Small intestine (tissue), 7 donors: ENCODE measurements at regions not wholly inside any gene's neighbourhood (a gene's known extent, or its start where the extent isn't known, plus 50 kb on each side); places are given as distances from the start of the nearest gene placed in this dataset.

ENCODE experiments used
- DNase-seq, 2 donors: peaks; one replicate each; pipeline versions ENCODE4 v3.0.0 to v3.0.0-alpha.2; 2013
- FAIRE-seq: peaks from 2 replicates; lab custom pipeline; 2012; peaks lifted over from hg19 to GRCh38; lab: Jason Lieb, UNC
- H3K27ac ChIP-seq, 3 donors: one replicate each; pipeline ENCODE4 v1.5.1; 2013; ENCODE audit warnings: low read length in 2 of 3, mild to moderate bottlenecking in 2 of 3, control low read depth in 1 of 3, inconsistent platforms in 1 of 3, low read depth in 1 of 3, moderate library complexity in 1 of 3
- H3K27me3 ChIP-seq, 3 donors: one replicate each; pipeline ENCODE4 v1.6.1; 2013; ENCODE audit warnings: low read length in 3 of 3, inconsistent platforms in 1 of 3; ENCODE audit not compliant: control insufficient read depth in 3 of 3, insufficient read depth in 3 of 3
- H3K36me3 ChIP-seq, 3 donors: one replicate each; pipeline ENCODE4 v1.6.1; 2013; ENCODE audit warnings: low read length in 3 of 3, inconsistent platforms in 1 of 3, low read depth in 1 of 3, mild to moderate bottlenecking in 1 of 3, moderate library complexity in 1 of 3; ENCODE audit not compliant: control insufficient read depth in 3 of 3, insufficient read depth in 2 of 3
- H3K4me1 ChIP-seq, 3 donors: one replicate each; pipeline ENCODE4 v1.6.1; 2013; ENCODE audit warnings: low read length in 2 of 3, inconsistent platforms in 1 of 3, low read depth in 1 of 3, mild to moderate bottlenecking in 1 of 3, moderate library complexity in 1 of 3; ENCODE audit not compliant: control insufficient read depth in 3 of 3, insufficient read depth in 2 of 3
- H3K4me3 ChIP-seq, 3 donors: one replicate each; pipeline ENCODE4 v1.5.1; 2013; ENCODE audit warnings: low read length in 3 of 3, control low read depth in 1 of 3, inconsistent platforms in 1 of 3, low read depth in 1 of 3, mild to moderate bottlenecking in 1 of 3, moderate library complexity in 1 of 3
- H3K9me3 ChIP-seq, 2 donors: one replicate each; pipeline ENCODE4 v1.6.1; 2013; ENCODE audit warnings: low read depth in 1 of 2, low read length in 1 of 2; ENCODE audit not compliant: control insufficient read depth in 2 of 2, insufficient read depth in 1 of 2
- WGBS, 3 donors: extraction: QIAGEN DNeasy Blood & Tissue Kit; methylation state at CpG; one replicate each; pipeline ENCODE4 v1.1.7; 2013; 5-methylcytosine and 5-hydroxymethylcytosine counted together
- donor health status: healthy with polysubstance abuse.
- donor health status: control.
- donor health status: control.
- donor health status: Bipolar disorder and iron deficiency.
- donor health status: healthy.

DNA sequence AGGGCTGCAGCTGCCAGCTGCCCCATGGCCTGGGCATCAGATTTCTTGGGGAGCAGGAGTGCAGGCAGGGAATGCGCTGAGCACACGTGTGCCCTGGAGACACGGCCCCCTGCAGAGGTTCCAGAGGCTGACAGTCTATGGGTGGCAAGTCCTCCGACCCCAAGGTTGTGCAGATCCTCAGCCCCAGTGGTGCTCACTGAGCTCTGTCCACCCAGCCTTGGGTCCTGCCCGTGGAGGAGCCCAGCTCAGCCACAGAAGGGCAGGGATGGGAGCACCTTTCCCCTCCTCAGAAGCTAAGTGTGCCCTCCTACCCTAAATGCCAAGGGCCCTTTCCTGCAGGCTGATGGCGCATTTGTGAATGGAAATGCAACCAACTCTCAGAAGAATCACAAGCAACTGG is 341.0 kb downstream of the IRX2 start:
- no peak for FAIRE-seq
- H3K4me1 ChIP-seq = no peaks in the 10 kb centered on the region
- H3K4me3 ChIP-seq = no peak overlapping the region
- no peaks in the 10 kb centered on the region for H3K27me3 ChIP-seq
- H3K9me3 ChIP-seq = no peaks in the 10 kb centered on the region
- no peaks in the 10 kb centered on the region for H3K36me3 ChIP-seq
- no peak for DNase-seq
- 68 to 80% (median 77%) methylated on average over 5 to 6 of the region's 6 CpGs for WGBS, 3 donors
- H3K27ac ChIP-seq = no peak overlapping the region

DNA sequence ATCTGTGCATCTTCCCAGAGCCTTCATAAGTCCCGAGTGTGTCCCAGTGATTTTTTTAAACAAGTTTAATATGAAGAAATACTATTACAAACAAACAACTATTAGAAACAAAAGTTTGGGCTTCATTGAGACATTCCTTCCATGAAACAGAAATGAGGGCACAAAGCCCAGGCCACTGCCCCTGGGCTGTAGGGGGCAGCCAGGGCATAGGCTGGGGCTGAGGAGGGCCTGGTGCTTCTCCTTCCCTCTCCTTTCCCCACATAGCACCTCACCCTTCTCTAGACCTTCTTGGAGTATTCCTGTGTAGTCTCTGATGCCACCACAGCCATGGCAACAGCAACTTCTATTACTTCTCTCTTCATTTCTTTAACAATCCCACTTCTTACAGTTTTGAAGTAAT is 348.2 kb downstream of the IRX2 start:
- FAIRE-seq = no peak
- Histone ChIP-seq H3K4me3 (no peak overlapping the region), H3K9me3 (no peaks in the 10 kb centered on the region), H3K27me3 (no peaks in the 10 kb centered on the region), H3K4me1 (no peaks in the 10 kb centered on the region), H3K27ac (no peak overlapping the region), H3K36me3 (no peaks in the 10 kb centered on the region)
- WGBS, 3 donors = 32 to 71% (median 33%) methylated on average over 1 of the region's 1 CpG
- no peak for DNase-seq

DNA sequence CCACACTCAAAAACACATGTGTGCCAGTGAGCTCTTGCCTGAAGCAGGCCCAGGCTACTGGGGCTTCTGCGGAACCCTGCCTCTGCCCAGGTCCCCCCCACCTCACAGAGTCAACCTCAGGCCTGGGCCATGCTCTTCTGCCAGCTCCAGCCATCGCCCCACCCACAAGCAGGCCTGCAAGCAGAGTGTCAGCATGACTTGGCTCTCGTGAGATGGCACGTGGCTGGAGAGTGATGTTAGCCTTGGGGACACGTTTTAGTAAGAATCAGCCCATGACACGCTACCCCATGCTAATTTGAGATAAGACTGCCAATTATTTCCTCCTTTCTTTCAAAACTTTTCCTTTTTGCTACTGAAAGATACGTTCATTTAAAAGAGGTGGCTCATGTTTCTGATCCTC is 351.7 kb downstream of the IRX2 start:
- Histone ChIP-seq H3K4me3 (no peak overlapping the region), H3K27me3 (no peaks in the 10 kb centered on the region), H3K4me1 (no peaks in the 10 kb centered on the region), H3K36me3 (no peaks in the 10 kb centered on the region), H3K27ac (no peak overlapping the region), H3K9me3 (no peaks in the 10 kb centered on the region)
- DNase-seq (no peak), FAIRE-seq (no peak)
- WGBS, 3 donors = 56 to 73% (median 70%) methylated on average over 7 of the region's 7 CpGs

DNA sequence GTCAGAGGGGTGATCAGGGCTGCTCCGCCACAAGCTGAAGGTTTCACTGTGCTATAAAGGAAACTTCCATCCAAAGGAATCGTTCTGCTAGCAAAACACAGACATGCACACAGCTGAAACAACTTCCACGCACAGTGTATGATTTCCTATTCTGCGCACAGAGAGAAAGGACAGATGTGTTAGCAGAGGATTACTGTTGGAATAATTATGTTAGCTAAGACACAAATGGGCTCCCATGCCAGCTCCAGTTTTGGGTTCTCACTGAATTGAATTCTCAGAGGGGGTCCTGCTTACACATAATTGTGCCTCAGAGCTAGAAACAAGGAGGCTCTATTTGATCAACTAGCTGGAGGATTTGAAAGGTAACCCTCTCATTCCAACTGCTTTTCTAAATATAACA is 352.4 kb downstream of the IRX2 start:
- FAIRE-seq (no peak), DNase-seq (no peak)
- no peaks in the 10 kb centered on the region for H3K36me3 ChIP-seq
- WGBS, 3 donors = 55 to 71% (median 66%) methylated on average over 4 of the region's 4 CpGs
- no peaks in the 10 kb centered on the region for H3K4me1 ChIP-seq
- H3K9me3 ChIP-seq = no peaks in the 10 kb centered on the region
- no peaks in the 10 kb centered on the region for H3K27me3 ChIP-seq
- H3K27ac ChIP-seq = no peak overlapping the region
- H3K4me3 ChIP-seq = no peak overlapping the region

DNA sequence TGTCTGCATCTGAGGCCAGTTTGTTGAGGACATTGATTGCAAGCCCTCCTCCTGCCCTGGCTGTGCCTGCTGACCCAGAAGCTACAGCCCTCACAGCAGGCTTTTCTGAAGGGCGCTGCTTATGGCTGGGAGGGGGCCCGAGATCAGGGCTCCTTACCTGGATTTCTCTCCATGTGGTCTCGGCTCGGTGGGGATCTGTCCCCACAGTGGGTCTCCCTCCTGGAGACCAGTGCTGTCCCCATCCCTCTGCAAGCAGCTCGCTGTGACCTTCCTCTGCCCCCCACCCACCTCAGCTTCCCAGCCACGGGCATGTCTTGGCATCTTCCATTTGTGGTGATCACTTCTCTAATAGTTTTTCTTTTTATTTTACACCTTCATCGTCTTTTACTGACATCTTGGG is 357.9 kb downstream of the IRX2 start:
- no peak for DNase-seq
- Histone ChIP-seq H3K4me3 (no peak overlapping the region), H3K36me3 (no peaks in the 10 kb centered on the region), H3K27me3 (no peaks in the 10 kb centered on the region), H3K27ac (no peak overlapping the region), H3K9me3 (no peaks in the 10 kb centered on the region), H3K4me1 (no peaks in the 10 kb centered on the region)
- 74 to 82% (median 74%) methylated on average over 7 of the region's 7 CpGs for WGBS, 3 donors
- FAIRE-seq = no peak

DNA sequence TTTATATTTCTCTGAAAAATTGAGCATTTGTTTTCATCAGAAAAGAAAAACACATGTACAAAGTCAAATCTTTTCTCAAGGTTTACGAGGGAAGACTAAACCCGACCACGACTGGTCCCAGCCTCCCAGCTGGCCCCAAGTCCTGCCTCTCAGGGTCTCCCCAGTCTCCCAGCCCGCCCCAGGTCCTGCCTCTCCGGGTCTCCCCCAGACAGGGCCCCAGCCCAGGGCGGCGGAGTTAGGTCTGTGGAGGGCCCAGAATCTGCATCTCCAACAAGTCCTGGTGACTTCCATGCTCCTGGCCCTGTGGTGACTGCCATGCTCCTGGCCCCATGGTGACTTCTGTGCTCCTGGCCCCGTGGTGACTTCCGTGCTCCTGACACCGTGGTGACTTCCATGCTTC is 359.9 kb downstream of the IRX2 start:
- no peak for FAIRE-seq

DNA sequence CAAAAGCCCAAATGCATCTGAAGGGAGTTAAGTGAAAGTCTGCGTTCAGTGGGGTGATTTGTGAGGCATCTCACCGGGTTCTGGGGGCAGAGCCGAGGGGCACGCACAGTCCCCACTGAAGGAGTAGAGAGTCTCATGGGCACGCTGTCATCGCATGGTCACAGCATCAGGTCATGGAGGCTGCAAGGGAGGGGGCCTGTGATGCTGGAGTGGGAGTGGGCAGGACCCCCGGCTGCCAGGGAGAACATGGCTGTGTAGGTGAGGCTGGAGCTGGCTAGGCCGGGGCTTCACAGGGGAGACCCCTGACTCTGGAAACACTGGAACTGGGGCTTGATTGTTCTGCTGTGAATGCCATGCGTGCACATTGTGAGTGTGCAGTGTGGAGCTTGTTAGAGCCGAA is 360.5 kb downstream of the IRX2 start:
- 87 to 93% (median 92%) methylated on average over 10 of the region's 10 CpGs for WGBS, 3 donors
- Histone ChIP-seq H3K9me3 (no peaks in the 10 kb centered on the region), H3K4me1 (no peaks in the 10 kb centered on the region), H3K36me3 (no peaks in the 10 kb centered on the region), H3K4me3 (no peak overlapping the region), H3K27ac (no peak overlapping the region), H3K27me3 (no peaks in the 10 kb centered on the region)
- no peak for DNase-seq
- no peak for FAIRE-seq

More for the DNA sequence above, 359.9 kb downstream of the IRX2 start:
- H3K4me3 ChIP-seq = no peak overlapping the region
- H3K27me3 ChIP-seq = no peaks in the 10 kb centered on the region
- WGBS, 3 donors = 69 to 88% (median 75%) methylated on average over 10 of the region's 10 CpGs
- H3K9me3 ChIP-seq = no peaks in the 10 kb centered on the region
- no peaks in the 10 kb centered on the region for H3K4me1 ChIP-seq
- DNase-seq = no peak
- no peaks in the 10 kb centered on the region for H3K36me3 ChIP-seq
- H3K27ac ChIP-seq = no peak overlapping the region

DNA sequence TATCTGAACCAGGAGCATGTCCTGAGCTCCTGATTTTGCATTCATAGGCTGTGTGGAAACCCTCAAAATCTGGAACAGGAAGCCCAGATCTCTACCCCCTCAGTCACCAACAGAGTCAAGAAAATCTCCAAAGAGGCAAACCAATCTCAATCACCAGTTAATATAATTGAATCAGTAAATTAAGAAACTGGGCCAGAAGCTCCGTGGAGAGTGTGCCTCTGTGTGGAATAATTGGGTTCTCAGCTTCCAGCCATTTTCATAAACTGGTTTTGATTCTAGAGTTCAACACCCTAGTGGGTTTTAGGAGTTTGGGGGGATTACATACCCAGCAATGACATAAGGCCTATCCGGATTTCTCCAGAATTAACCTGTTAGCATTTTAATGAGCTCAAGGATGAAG is 362.9 kb downstream of the IRX2 start:
- Histone ChIP-seq H3K36me3 (no peaks in the 10 kb centered on the region), H3K27ac (no peak overlapping the region), H3K27me3 (no peaks in the 10 kb centered on the region), H3K4me3 (no peak overlapping the region), H3K9me3 (no peaks in the 10 kb centered on the region), H3K4me1 (no peaks in the 10 kb centered on the region)
- DNase-seq (no peak), FAIRE-seq (no peak)
- 68 to 77% (median 73%) methylated on average over 2 of the region's 2 CpGs for WGBS, 3 donors

DNA sequence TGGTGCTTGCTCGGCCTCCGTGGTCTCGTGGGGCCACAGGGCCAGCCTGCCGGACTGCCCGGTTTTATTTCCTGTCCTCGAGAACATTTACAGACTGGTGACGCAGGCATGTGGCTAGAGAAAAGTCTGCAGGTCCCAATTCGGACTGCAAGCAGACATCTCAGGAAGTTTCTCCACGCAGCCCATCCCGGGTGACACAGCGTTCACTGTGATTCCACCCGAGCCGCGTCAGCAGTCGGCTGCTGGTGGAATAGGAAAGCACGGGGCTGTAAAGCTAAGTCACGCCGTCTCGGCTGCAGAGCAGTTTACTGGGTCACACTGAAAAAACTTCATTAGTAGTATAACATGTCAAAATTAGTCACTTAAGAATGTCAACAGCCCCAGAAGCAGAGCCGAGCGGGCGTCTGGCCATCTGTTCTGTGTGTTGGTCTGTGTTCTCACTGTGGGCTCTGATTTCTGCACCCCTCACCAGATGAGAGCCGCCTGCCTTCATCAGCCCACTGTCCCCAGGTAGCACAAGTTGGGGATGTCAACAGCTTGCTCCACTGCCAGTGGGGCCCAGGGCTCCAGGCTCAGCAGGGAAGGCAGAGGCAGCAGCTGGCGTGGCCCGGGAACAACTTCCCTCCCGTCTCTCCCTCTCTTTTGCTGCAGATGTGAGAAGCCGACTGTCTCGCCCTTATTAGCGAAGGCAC is 363.7 kb downstream of the IRX2 start:
- WGBS, 3 donors = 65 to 88% (median 70%) methylated on average over 29 of the region's 29 CpGs
- Histone ChIP-seq H3K36me3 (no peaks in the 10 kb centered on the region), H3K4me1 (no peaks in the 10 kb centered on the region), H3K27ac (no peak overlapping the region), H3K4me3 (no peak overlapping the region), H3K27me3 (no peaks in the 10 kb centered on the region), H3K9me3 (no peaks in the 10 kb centered on the region)
- FAIRE-seq = no peak
- no peak for DNase-seq
